GM19043 (cell line): ENCODE measurements at regions not wholly inside any gene's neighbourhood (a gene's known extent, or its start where the extent isn't known, plus 50 kb on each side); places are given as distances from the start of the nearest gene placed in this dataset.
A peak's percentile ranks its signal among the peaks of the same experiment; 100 is the strongest.

ENCODE experiments used
- ATAC-seq: cut with Tn5 transposase; IDR thresholded peaks from one replicate; pipeline ENCODE4 v1.9.1; 2021; ENCODE audit warnings: low read depth; ENCODE audit not compliant: unreplicated experiment

DNA sequence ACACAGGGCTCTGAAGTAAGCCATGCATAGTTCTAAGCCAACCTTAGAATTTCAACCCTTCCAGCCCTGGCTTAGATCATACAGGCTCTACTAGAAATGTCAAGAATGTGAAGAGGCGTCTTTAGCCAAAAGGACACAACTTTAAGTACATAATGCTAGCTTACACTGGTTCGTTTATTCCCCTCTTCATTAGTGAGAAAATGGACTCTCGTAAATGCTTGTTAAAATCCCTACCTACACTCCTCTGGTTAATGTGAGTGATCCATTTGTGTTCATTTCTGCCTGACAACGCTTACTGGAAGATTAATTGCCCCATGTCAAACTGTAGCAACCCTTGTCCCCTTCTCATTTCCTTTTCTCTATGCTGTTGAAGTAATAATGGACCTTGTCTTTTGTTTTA, 149.3 kb upstream of the POU5F2 start:
- ATAC-seq, result no peak

DNA sequence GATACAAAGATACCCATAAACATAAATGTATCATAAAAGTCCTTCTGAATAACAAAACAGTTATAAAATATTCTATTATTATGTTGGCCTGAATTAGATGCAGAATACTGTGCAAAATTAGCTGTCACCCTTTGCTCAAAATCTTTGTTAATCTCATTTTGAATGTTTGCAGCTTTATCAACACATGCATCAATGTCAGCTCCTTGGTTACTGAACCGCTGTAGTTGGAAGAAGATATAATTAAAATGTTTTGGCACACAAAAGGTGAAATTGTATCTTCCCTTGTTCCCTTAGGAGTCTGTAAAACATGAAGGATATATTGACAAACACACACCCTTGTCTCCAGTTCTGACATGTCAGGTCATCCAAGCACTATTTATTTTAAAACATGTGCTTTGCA, 146.3 kb upstream of the POU5F2 start:
- ATAC-seq, result no peak

DNA sequence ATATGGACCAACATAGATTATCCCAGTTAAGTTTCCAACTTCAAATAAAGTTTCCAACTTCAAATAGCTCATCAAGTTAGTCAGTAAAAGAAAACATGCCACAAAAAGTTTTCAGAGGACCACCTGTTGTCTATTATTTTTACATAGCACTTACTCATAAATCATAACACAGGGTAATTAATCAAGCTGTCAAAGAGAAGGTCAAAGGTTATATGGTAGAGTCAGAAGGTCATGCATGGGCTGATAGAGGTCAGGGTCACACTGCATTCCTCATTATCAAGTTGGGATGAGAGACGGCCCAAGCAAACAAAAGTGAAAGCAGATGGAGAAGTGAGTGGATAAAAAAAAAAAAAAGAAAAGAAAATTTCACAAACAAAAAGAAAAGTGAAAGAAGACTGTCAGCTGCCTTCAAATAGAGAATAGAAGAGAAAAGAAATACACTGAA, 145.5 kb upstream of the POU5F2 start:
- ATAC-seq, result no peak

- no peak for ATAC-seq
Observed at GRCh38 chr5:93886098-93886806, 144.9 kb upstream of the POU5F2 start.

DNA sequence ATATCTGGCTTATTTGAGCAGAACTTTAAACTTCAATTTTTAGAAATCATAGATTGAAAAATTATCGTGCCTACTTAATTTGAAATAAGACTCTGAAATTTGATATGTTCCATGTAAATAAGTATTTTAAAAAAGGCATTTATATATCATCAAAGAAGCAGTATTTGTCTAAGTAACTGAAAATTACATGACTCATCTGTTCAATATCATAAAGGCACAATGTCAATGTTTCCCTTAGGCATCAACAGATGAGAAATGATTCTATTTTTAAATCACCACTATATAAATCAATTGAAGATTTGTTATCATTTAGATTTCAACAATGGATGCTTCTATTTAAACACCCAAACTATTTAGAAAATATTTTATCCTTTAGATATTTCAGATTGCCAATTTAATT, 142.9 kb upstream of the POU5F2 start:
- no peak for ATAC-seq

GRCh38 chr5:93883459-93883858, 142.1 kb upstream of the POU5F2 start:
- no peak for ATAC-seq

DNA sequence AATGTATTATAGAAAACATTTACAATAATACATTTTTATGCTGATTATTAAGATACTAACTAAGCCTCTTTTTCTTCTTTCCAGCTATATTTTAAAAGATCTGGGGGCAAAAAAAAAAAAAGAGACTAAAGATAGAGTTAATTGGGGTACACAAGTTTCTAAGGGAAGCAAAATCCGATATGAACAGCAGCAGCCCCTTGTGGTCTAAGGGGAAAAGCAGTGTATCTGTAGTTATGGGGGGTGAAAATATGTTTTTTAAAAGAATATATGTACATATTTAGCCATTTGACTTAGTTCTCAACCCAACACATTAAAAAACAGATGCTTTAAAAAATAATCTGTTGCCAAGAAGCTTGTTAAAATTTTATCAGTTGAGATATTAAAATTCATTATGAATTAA, 134.3 kb upstream of the POU5F2 start:
- ATAC-seq, result no peak

- ATAC-seq, result peak; percentile 65
Observed at GRCh38 chr5:93874491-93874890, 133.1 kb upstream of the POU5F2 start.

- peak; percentile 46 for ATAC-seq
Observed at GRCh38 chr5:93874080-93874479, 132.7 kb upstream of the POU5F2 start.

DNA sequence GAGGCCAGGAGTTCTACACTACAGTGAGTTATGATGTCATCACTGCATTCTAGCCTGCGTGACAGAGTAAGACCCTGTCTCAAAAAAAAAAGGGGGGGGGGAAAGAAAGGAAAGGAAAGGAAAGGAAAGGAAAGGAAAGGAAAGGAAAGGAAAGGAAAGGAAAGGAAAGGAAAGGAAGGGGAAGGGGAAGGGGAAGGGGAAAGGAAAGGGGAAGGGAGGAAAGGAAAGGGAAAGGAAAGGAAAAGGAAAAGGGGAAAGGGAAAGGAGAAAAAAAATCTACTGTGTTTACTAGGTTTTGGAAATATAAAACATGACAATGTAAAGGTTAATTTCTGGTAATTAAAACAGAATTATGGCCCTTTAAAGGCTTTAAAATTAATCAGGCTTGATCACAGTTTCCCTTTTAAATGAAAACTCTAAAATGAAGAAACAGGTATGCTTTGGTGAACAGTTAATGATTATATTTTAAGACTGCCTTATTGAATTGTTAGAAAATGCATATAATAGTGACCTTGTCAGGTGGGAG, 131.9 kb upstream of the POU5F2 start:
- no peak for ATAC-seq

DNA sequence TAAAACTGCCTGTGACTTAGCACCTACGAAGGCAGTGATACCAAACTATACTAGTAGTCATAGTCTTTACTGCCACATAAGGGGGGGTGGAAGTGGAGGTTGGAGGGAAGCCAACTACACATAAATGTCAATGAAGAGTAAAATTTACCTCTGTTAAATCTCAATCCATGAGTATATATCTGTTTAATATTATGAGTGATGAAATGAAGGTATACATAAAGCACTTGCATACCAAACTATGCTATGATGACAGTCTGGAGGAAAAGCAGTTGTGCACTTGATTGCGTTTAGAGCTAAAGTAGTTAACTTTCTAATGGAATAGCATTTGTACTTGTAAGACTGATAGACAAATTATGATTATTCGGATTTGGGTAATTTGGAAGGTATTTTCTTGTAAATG, 129.2 kb upstream of the POU5F2 start:
- ATAC-seq, result no peak

DNA sequence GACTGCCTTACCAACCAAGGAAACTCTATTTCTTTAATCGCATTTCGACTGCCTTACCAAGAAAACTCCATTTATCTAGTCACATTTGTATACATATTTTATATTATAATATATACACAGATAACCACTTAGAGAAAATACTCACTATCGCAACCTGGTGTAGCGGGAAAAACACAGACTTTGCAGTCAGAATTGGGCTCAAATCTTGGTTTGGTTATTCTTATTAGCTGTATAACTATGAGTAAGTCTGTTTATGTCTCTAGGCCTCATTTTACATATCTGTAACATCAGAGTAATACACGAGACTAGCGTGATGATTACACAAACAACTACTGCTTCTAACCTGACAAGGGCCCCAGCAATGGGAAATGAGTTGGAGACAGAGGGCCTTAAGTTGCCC, 127.5 kb upstream of the POU5F2 start:
- ATAC-seq, result no peak

DNA sequence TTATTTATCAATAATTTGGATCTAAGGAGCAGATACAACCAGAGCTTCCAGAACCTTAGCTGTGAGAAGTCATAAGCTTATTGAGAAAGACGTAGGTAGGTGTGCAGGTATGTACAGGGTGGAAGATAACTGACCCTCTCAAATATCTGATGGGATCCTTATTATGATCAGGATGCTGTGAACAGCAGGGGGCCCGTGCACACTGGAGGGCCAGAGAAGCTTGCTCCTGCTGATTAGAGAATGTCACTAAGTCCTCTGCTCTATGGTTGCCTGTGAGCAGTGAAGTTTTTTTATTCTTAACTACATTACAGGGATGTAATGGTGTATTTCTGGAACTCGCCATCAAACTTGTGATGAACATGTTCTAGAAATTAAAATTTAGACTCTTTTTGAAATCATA, 108.9 kb upstream of the POU5F2 start:
- no peak for ATAC-seq

- ATAC-seq, result no peak
Observed at GRCh38 chr5:93845376-93845775, 104.0 kb upstream of the POU5F2 start.

DNA sequence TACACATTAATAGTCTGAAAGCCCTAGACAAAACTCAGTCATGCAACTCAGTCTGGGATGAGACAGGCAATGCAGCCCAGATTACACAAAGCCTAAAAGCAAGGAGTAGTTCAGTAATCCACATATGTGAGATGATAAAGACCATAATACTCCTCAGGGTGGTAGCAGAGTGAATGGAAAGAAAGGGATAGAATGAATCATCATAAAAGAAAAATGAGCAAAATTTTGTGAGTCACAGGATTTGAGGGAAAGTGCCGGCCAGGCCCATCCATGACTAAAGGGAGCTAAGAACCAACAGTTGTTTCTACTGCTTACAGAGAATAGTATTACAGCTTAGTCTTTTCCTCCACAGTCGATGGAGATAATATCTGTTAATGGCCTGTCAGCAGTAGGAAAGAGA, 90.0 kb upstream of the POU5F2 start:
- no peak for ATAC-seq

- no peak for ATAC-seq
Observed at GRCh38 chr5:93830893-93831292, 89.5 kb upstream of the POU5F2 start.

DNA sequence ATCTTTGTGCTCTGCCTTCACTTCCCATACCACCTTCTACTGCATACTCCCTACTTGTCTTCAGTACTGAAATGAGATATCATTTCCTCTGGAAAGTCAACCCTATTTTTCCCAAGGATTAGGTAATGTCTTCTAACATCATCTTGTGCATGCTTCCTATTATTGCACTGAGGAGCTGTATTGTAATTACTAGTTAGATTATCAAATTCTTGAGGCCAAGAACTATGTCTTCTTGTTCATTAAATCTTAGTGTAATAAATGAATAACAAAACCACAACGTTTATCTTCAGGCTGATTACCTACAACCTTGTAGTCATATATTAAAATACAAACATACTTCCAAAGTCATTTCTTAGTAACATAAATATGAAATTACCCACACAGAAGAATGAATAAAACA, 87.9 kb upstream of the POU5F2 start:
- no peak for ATAC-seq

DNA sequence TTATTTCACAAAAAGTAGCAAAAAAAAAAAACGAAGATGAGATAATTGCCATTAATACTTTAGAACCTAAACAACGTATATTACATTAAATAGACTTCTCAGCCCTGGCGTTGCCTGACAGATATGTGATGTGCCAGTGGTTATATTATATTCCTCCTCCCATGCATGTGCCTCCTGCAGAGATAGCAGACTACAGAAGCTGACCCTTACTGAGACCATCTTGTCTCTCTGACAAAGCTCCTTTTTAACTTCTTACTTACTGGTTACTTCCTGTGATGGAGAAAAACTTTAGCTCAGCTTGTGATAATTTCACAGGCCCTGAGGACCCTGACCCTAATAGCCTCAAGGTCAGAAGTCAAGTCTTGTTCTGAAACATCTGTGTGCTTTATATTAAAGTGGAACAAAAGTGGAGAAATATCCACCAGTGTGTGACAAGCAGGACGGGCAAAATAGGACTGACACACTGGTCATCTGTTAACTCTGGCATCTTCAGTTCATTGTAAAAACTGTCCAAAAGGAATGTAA, 80.6 kb upstream of the POU5F2 start:
- ATAC-seq, result no peak

DNA sequence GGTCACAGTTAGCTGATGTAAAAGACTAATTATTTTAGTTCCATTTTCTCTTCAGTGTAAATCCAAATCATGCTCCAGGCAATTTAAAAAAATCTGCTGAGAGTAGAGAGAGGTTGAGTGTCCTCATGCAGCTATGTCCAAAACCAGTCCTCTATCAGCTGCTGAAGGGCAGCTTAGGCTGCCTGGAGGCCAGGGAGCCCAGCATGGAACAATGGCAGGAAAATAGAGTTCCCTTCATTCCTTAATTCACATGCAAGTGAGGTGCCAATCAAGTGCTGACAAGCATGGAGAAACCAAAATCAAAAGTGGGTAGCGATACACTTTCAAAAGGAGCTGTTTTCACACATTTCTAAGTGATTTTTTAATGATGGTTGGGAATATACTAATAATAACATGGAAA, 78.3 kb upstream of the POU5F2 start:
- no peak for ATAC-seq

DNA sequence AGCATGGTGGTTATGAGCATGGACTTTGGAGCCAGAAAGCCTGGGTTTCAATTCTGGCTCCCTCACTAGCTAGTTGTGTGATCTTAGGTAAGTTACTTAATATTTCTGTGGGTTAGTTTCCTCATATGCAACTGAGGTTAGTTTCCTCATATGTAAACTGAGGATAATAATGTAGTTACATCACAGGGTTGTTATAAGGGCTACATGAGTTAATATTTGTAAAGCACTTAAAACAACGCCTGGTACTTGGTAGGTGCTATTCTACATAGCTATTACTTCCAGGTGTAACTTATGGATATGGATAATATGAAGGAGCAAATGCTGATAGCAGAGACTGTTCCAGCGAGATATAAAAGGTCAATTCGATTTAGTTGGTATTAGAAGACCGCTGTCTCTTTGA, 69.4 kb upstream of the POU5F2 start:
- no peak for ATAC-seq

DNA sequence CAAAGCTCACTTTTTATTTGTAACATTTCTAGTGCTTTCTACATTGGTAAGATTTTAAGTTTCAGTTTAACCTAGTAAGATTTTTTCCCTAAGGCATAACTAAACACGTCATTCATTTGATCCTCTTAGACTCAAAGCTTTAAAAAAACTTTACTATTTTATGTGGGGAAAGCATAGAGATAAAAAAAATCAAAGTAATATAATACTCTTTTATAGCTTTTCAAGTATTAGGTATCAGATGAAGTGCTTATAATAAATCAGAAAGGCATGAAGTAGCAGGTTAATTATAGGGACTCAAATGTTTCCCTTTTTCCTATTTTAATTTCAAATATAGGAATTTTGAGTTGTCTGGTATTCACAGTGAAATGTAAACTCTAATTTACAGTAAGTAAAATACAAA, 68.0 kb upstream of the POU5F2 start:
- no peak for ATAC-seq

DNA sequence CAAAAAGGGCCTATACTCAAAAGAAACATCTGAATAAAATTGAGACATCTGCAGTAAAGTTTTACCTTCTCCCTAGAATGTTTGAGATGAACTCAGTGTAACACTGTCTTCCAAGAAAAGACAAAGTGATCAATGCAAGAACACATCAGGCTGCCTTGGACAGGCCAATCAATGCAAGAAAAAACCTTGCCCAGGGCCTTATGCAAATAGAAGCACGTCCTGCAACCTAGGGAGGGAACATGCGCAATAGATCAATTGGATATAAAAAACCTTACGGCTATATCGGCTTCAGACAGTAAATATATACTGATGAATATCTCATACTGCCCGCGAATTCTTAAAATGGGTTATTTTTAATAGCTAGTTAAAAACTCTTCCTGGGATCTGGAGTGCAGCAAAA, 66.4 kb upstream of the POU5F2 start:
- ATAC-seq, result no peak
